ENCODE measurements at regions not wholly inside any gene's neighbourhood (a gene's known extent, or its start where the extent isn't known, plus 50 kb on each side); places are given as distances from the start of the nearest gene placed in this dataset.

GRCh38 chr5:81859624-81860023 is 108.7 kb upstream of the SSBP2 start:
- TF ChIP-seq EP300 (IDR thresholded peaks at IDR 0.05; ENCODE audit: borderline replicate concordance), result no peak
- no peak for TF ChIP-seq CREB1 (IDR thresholded peaks at IDR 0.05; ENCODE audit: low read depth)
- no peak for TF ChIP-seq RAD21 (IDR thresholded peaks at IDR 0.05; ENCODE audit: low read depth)
- TF ChIP-seq CEBPB (IDR thresholded peaks at IDR 0.05), result no peak

Data from Ishikawa (cell line).